Ovary (tissue), 3 donors: ENCODE measurements at regions not wholly inside any gene's neighbourhood (a gene's known extent, or its start where the extent isn't known, plus 50 kb on each side); places are given as distances from the start of the nearest gene placed in this dataset.

ENCODE experiments used
- EP300 ChIP-seq: sonication (generic); formaldehyde crosslinking; IDR thresholded peaks from one replicate; pipeline ENCODE4 v1.6.1; 2017; ENCODE audit warnings: antibody characterized with exemption
- POLR2A ChIP-seq: fragments of 450-650 bp; IDR thresholded peaks from one replicate; pipeline ENCODE4 v1.6.1; 2017; ENCODE audit warnings: antibody characterized with exemption, mild to moderate bottlenecking, moderate library complexity
- TF ChIP-seq, protein P1 (sequence below), 3 donors: fragments of 450-650 bp in 2 of 3; fragments of 200-600 bp in 1 of 3; IDR thresholded peaks; one replicate each; pipeline versions ENCODE4 v1.5.1 to v1.8.0; 2016 to 2022; ENCODE audit warnings: antibody characterized with exemption in 3 of 3, mild to moderate bottlenecking in 1 of 3
- donor health status: DM: no; HTN: no; CAD: no.

DNA sequence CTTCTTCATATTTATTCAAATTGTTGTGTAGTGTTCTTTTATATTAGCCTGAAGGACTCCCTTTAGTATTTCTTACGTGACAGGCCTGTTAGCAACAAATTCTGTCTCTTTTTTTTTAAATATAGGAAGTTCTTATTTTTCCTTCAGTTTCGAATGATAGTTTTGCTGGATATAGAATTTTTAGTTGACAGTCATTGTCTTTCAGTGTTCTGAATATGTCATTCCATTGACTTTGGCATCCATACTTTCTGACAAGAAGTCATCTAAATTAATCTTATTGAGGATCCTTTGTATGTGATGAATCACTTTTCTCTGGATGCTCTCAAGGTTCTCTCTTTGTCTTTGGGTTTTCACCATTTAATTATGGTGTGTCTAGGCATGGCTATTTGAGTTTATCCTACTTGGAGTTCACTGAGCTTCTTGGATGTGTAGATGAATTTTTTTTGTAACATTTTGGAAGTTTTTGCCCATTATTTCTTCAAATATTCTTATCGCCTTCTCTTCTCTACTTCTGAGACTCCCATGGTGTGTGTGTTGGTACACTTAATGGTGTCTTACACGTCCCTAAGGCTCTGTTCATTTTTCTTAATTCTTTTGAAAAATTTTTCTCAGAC, 82.5 kb upstream of the GTSF1L start:
- TF ChIP-seq, protein P1, sequence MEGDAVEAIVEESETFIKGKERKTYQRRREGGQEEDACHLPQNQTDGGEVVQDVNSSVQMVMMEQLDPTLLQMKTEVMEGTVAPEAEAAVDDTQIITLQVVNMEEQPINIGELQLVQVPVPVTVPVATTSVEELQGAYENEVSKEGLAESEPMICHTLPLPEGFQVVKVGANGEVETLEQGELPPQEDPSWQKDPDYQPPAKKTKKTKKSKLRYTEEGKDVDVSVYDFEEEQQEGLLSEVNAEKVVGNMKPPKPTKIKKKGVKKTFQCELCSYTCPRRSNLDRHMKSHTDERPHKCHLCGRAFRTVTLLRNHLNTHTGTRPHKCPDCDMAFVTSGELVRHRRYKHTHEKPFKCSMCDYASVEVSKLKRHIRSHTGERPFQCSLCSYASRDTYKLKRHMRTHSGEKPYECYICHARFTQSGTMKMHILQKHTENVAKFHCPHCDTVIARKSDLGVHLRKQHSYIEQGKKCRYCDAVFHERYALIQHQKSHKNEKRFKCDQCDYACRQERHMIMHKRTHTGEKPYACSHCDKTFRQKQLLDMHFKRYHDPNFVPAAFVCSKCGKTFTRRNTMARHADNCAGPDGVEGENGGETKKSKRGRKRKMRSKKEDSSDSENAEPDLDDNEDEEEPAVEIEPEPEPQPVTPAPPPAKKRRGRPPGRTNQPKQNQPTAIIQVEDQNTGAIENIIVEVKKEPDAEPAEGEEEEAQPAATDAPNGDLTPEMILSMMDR (IDR thresholded peaks at IDR 0.05): no peak
- no peak for TF ChIP-seq POLR2A
- TF ChIP-seq EP300: no peak
